Smooth muscle cell (in vitro differentiated cells): ENCODE measurements at regions not wholly inside any gene's neighbourhood (a gene's known extent, or its start where the extent isn't known, plus 50 kb on each side); places are given as distances from the start of the nearest gene placed in this dataset.

Experiments
- DNase-seq: peaks from one replicate; lab custom pipeline; 2025; ENCODE audit not compliant: unreplicated experiment; lab: John Stamatoyannopoulos, UW
- H2AFZ ChIP-seq: fragments of 200-600 bp; sonication (generic); 2 replicates; pipeline ENCODE4 v1.6.0; 2016; ENCODE audit warnings: antibody characterized with exemption, low read depth, mild to moderate bottlenecking
- H3F3A ChIP-seq: fragments of 200-600 bp; sonication (generic); 2 replicates; pipeline ENCODE4 v1.6.0; 2017; ENCODE audit warnings: antibody characterized with exemption, low read depth
- H3K27ac ChIP-seq: fragments of 200-600 bp; sonication (generic); 2 replicates; pipeline ENCODE4 v1.5.1; 2016; ENCODE audit warnings: low read depth, mild to moderate bottlenecking
- H3K27me3 ChIP-seq: fragments of 200-600 bp; sonication (generic); 2 replicates; pipeline ENCODE4 v1.6.1; 2016; ENCODE audit warnings: low read depth, mild to moderate bottlenecking
- H3K36me3 ChIP-seq: fragments of 200-600 bp; sonication (generic); 2 replicates; pipeline ENCODE4 v1.5.1; 2016; ENCODE audit warnings: low read depth
- H3K4me1 ChIP-seq: fragments of 200-600 bp; sonication (generic); 2 replicates; pipeline ENCODE4 v1.5.1; 2016; ENCODE audit warnings: low read depth
- H3K4me2 ChIP-seq: fragments of 200-600 bp; sonication (generic); 2 replicates; pipeline ENCODE4 v1.6.0; 2016; ENCODE audit warnings: mild to moderate bottlenecking
- H3K4me3 ChIP-seq: fragments of 200-600 bp; sonication (generic); 2 replicates; pipeline ENCODE4 v1.5.1; 2016; ENCODE audit warnings: mild to moderate bottlenecking
- H3K79me2 ChIP-seq: fragments of 200-600 bp; sonication (generic); 2 replicates; pipeline ENCODE4 v1.6.0; 2016; ENCODE audit warnings: low read depth, mild to moderate bottlenecking
- H3K9ac ChIP-seq: fragments of 200-600 bp; sonication (generic); 2 replicates; pipeline ENCODE4 v1.6.0; 2016; ENCODE audit warnings: low read depth
- H3K9me3 ChIP-seq: fragments of 200-600 bp; sonication (generic); replicated peaks from 2 replicates; pipeline ENCODE4 v1.5.1; 2016; ENCODE audit warnings: low read depth
- H4K20me1 ChIP-seq: fragments of 200-600 bp; sonication (generic); 2 replicates; pipeline ENCODE4 v1.6.0; 2016; ENCODE audit warnings: low read depth
- CTCF ChIP-seq: fragments of 200-600 bp; sonication (generic); IDR thresholded peaks from 2 replicates; pipeline ENCODE4 v1.5.1; 2017; ENCODE audit warnings: borderline replicate concordance, mild to moderate bottlenecking, antibody characterized with exemption; ENCODE audit not compliant: insufficient read depth, poor library complexity, severe bottlenecking
- WGBS: methylation state at CpG from one replicate; pipeline ENCODE4 v1.1.7; 2016; ENCODE audit warnings: low lambda C conversion rate; 5-methylcytosine and 5-hydroxymethylcytosine counted together

GRCh38 chr9:109939698-109940342 lies 159.8 kb downstream of the PALM2AKAP2 start:
- no peak overlapping the region for H2AFZ ChIP-seq
- no peaks in the 10 kb centered on the region for H3K27me3 ChIP-seq
- H3K27ac ChIP-seq, result no peak overlapping the region
- no peaks in the 10 kb centered on the region for H3K79me2 ChIP-seq
- H3F3A ChIP-seq, result no peaks in the 10 kb centered on the region
- H3K9me3 ChIP-seq, result no peaks in the 10 kb centered on the region
- DNase-seq, result no peak
- H3K4me1 ChIP-seq, result peaks cover 11% of the 10 kb centered on the region
- no peak for TF ChIP-seq CTCF
- no peak overlapping the region for H3K4me2 ChIP-seq
- H3K9ac ChIP-seq, result no peak overlapping the region
- no peaks in the 10 kb centered on the region for H4K20me1 ChIP-seq
- H3K4me3 ChIP-seq, result no peak overlapping the region
- no peaks in the 10 kb centered on the region for H3K36me3 ChIP-seq

- DNase-seq, result no peak
- no peaks in the 10 kb centered on the region for H3K79me2 ChIP-seq
- peaks cover 4% of the 10 kb centered on the region for H3K4me1 ChIP-seq
- H3K36me3 ChIP-seq, result no peaks in the 10 kb centered on the region
- H2AFZ ChIP-seq, result no peak overlapping the region
- no peak overlapping the region for H3K27ac ChIP-seq
- H3F3A ChIP-seq, result no peaks in the 10 kb centered on the region
- no peak for TF ChIP-seq CTCF
- H3K27me3 ChIP-seq, result no peaks in the 10 kb centered on the region
- no peaks in the 10 kb centered on the region for H4K20me1 ChIP-seq
- no peak overlapping the region for H3K4me2 ChIP-seq
- no peak overlapping the region for H3K9ac ChIP-seq
- H3K4me3 ChIP-seq, result no peak overlapping the region
- WGBS, result 77% methylated on average over 3 of the region's 3 CpGs
- H3K9me3 ChIP-seq, result no peaks in the 10 kb centered on the region
Observed at GRCh38 chr9:109940561-109940960, 160.6 kb downstream of the PALM2AKAP2 start.

GRCh38 chr9:109941771-109942170 lies 161.8 kb downstream of the PALM2AKAP2 start:
- Histone ChIP-seq H3K27ac (no peak overlapping the region), H3F3A (no peaks in the 10 kb centered on the region), H4K20me1 (no peaks in the 10 kb centered on the region), H3K4me2 (no peak overlapping the region), H3K4me1 (no peaks in the 10 kb centered on the region), H3K27me3 (no peaks in the 10 kb centered on the region), H2AFZ (no peak overlapping the region), H3K79me2 (no peaks in the 10 kb centered on the region), H3K4me3 (no peak overlapping the region), H3K9ac (no peak overlapping the region), H3K9me3 (no peaks in the 10 kb centered on the region), H3K36me3 (no peaks in the 10 kb centered on the region)
- WGBS, result 89% methylated on average over 1 of the region's 1 CpG
- DNase-seq, result no peak
- TF ChIP-seq CTCF, result no peak

- Histone ChIP-seq H3K36me3 (no peaks in the 10 kb centered on the region), H3F3A (no peaks in the 10 kb centered on the region), H3K9me3 (no peaks in the 10 kb centered on the region), H3K4me2 (no peak overlapping the region), H3K9ac (no peak overlapping the region), H3K27me3 (no peaks in the 10 kb centered on the region), H3K4me1 (no peaks in the 10 kb centered on the region), H2AFZ (no peak overlapping the region), H3K79me2 (no peaks in the 10 kb centered on the region), H4K20me1 (no peaks in the 10 kb centered on the region), H3K27ac (no peak overlapping the region), H3K4me3 (no peak overlapping the region)
- WGBS, result 95% methylated on average over 1 of the region's 1 CpG
- TF ChIP-seq CTCF, result no peak
- no peak for DNase-seq
Observed at GRCh38 chr9:109945573-109945972, 165.6 kb downstream of the PALM2AKAP2 start.
